Lower leg skin (tissue), 4 donors: ENCODE measurements at regions not wholly inside any gene's neighbourhood (a gene's known extent, or its start where the extent isn't known, plus 50 kb on each side); places are given as distances from the start of the nearest gene placed in this dataset.

ENCODE experiments used
- DNase-seq, 2 donors: peaks; one replicate each; pipeline ENCODE4 v3.0.0-alpha.2; 2019; ENCODE audit warnings: low spot score in 2 of 2
- H3K4me3 ChIP-seq: fragments of 200-600 bp; sonication (generic); 2 replicates; pipeline ENCODE4 v1.5.1; 2017; ENCODE audit warnings: mild to moderate bottlenecking, low read depth; ENCODE audit not compliant: poor library complexity, severe bottlenecking
- POLR2A ChIP-seq, 2 donors: fragments of 450-650 bp; IDR thresholded peaks; one replicate each; pipeline ENCODE4 v1.6.1; 2016 to 2017; ENCODE audit warnings: antibody characterized with exemption in 2 of 2, mild to moderate bottlenecking in 1 of 2, moderate library complexity in 1 of 2
- WGBS, 2 donors: methylation state at CpG; one replicate each; pipeline ENCODE4 v1.1.5; 2018; 5-methylcytosine and 5-hydroxymethylcytosine counted together
- intact Hi-C: fragments of 100-400 bp; cut with DNase I; formaldehyde crosslinking; loops from one replicate; pipeline ENCODE4 v1.15.0; 2023; ENCODE audit warnings: low total_unique reads
- TF ChIP-seq, protein P1 (sequence below), 3 donors: fragments of 450-650 bp; IDR thresholded peaks; one replicate each; pipeline ENCODE4 v1.5.1; 2016; ENCODE audit warnings: antibody characterized with exemption in 3 of 3, mild to moderate bottlenecking in 3 of 3, moderate library complexity in 2 of 3

GRCh38 chrX:113986427-113986826 is 597.5 kb upstream of the HTR2C start:
- intact Hi-C loops: no loop called here
- DNase-seq: no peak
- 86 to 94% methylated on average over 1 of the region's 1 CpG for WGBS, 2 donors

DNA sequence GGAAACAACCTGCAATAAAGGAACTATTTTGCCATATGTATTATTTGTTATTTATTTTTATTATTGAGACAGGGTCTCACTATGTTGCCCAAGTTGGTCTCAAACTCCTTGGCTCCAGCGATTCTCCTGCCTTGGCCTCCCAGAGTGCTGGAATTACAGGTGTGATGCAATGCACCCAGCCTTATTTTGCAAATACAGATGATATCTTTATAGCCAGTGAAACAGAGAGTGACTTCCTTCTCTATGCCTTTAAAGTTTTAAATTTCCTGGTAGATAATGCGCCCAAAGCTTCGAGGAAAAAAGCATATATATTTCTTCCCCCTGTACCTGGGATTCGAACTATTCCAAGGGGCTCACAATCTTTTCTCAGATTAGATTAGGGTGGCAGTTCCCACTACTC is 601.1 kb upstream of the HTR2C start:
- no peak overlapping the region for H3K4me3 ChIP-seq
- no peak for DNase-seq
- intact Hi-C loops: no loop called here
- TF ChIP-seq, protein P1, sequence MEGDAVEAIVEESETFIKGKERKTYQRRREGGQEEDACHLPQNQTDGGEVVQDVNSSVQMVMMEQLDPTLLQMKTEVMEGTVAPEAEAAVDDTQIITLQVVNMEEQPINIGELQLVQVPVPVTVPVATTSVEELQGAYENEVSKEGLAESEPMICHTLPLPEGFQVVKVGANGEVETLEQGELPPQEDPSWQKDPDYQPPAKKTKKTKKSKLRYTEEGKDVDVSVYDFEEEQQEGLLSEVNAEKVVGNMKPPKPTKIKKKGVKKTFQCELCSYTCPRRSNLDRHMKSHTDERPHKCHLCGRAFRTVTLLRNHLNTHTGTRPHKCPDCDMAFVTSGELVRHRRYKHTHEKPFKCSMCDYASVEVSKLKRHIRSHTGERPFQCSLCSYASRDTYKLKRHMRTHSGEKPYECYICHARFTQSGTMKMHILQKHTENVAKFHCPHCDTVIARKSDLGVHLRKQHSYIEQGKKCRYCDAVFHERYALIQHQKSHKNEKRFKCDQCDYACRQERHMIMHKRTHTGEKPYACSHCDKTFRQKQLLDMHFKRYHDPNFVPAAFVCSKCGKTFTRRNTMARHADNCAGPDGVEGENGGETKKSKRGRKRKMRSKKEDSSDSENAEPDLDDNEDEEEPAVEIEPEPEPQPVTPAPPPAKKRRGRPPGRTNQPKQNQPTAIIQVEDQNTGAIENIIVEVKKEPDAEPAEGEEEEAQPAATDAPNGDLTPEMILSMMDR (IDR thresholded peaks at IDR 0.05): no peak
- TF ChIP-seq POLR2A (IDR thresholded peaks at IDR 0.05): no peak
- WGBS, 2 donors: 84 to 90% methylated on average over 4 of the region's 4 CpGs

More at GRCh38 chrX:113986427-113986826, 597.5 kb upstream of the HTR2C start:
- H3K4me3 ChIP-seq: no peak overlapping the region
- TF ChIP-seq, protein P1 (IDR thresholded peaks at IDR 0.05): no peak

DNA sequence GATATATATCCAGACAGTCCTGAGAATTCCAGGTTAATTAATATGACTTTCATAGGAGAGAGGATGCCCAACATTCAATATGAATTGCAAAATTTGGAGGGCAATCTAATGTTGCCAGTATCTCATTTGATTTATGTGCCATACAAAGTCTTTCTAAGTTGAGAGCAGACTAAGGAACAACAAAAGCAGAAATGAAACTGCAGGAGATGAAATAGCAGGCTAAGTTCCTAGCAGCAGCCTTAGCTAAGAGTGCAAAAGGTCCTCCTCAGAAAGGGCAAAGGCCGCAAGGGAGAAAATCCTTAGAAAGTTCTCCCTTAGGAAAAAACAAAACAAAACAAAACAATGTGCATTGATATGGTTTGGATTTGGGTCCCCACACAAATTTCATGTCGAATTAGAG is 602.9 kb upstream of the HTR2C start:
- TF ChIP-seq, protein P1 (IDR thresholded peaks at IDR 0.05): no peak
- no peak for DNase-seq
- 73 to 78% methylated on average over 2 of the region's 2 CpGs for WGBS, 2 donors
- no peak overlapping the region for H3K4me3 ChIP-seq
- intact Hi-C loops: no loop called here

- no peak overlapping the region for H3K4me3 ChIP-seq
- intact Hi-C loops: no loop called here
- DNase-seq: no peak
- TF ChIP-seq POLR2A (IDR thresholded peaks at IDR 0.05): no peak
- TF ChIP-seq, protein P1 (IDR thresholded peaks at IDR 0.05): no peak
- WGBS, 2 donors: 67 to 82% methylated on average over 1 of the region's 1 CpG
Measured at GRCh38 chrX:113977887-113978286, 606.0 kb upstream of the HTR2C start.

DNA sequence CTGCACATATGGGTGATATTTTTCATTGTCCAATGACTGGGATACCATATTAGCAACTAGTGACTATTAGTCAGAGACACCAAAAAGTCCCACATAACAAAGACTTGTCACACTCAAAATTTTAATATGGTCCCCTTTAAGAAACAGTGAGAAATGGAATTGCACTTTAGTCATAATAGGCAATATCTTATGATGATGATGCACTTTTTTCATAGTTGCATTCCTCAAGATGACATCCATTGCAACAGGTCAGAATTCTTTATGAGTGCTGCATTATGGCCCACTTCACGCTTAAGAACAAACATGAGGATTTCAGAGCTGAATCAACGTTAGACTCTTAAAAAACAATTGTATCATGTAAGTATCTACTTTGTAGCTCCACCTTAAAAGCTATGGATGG is 608.4 kb upstream of the HTR2C start:
- intact Hi-C loops: no loop called here
- no peak for TF ChIP-seq POLR2A (IDR thresholded peaks at IDR 0.05)
- TF ChIP-seq, protein P1 (IDR thresholded peaks at IDR 0.05): no peak
- WGBS, 2 donors: 86 to 93% methylated on average over 2 of the region's 2 CpGs

GRCh38 chrX:113974881-113975280 is 609.0 kb upstream of the HTR2C start:
- H3K4me3 ChIP-seq: no peak overlapping the region
- DNase-seq: no peak
- TF ChIP-seq, protein P1 (IDR thresholded peaks at IDR 0.05): no peak
- no peak for TF ChIP-seq POLR2A (IDR thresholded peaks at IDR 0.05)
- intact Hi-C loops: no loop called here

More for the DNA sequence above, 608.4 kb upstream of the HTR2C start:
- DNase-seq: no peak
- no peak overlapping the region for H3K4me3 ChIP-seq
